NB4 (cell line): ENCODE measurements at regions not wholly inside any gene's neighbourhood (a gene's known extent, or its start where the extent isn't known, plus 50 kb on each side); places are given as distances from the start of the nearest gene placed in this dataset.
"Not testable (repeated sequence)": the region's sequence is repeated elsewhere in the genome, so short reads cannot be mapped to it uniquely, and the experiment has no call there.

Experiments used
- POLR2A ChIP-seq: IDR thresholded peaks from 2 replicates; pipeline ENCODE4 v1.6.1; 2011; ENCODE audit warnings: mild to moderate bottlenecking; ENCODE audit not compliant: insufficient read length; ENCODE audit errors: extremely low read depth
- TF ChIP-seq, protein P1 (sequence below): IDR thresholded peaks from one replicate; pipeline ENCODE4 v1.5.1; 2012; ENCODE audit warnings: low read depth, low read length

DNA sequence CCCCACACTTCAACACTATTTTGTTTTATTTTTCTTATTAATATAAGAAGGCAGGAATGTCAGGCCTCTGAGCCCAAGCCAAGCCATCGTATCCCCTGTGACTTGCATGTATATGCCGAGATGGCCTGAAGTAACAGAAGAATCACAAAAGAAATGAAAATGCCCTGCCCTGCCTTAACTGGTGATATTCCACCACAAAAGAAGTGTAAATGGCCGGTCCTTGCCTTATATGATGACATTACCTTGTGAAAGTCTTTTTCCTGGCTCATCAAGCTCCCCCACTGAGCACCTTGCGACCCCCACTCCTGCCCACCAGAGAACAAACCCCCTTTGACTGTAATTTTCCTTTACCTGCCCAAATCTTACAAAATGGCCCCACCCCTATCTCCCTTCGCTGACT lies 272.6 kb downstream of the SATB2 start:
- TF ChIP-seq, protein P1, sequence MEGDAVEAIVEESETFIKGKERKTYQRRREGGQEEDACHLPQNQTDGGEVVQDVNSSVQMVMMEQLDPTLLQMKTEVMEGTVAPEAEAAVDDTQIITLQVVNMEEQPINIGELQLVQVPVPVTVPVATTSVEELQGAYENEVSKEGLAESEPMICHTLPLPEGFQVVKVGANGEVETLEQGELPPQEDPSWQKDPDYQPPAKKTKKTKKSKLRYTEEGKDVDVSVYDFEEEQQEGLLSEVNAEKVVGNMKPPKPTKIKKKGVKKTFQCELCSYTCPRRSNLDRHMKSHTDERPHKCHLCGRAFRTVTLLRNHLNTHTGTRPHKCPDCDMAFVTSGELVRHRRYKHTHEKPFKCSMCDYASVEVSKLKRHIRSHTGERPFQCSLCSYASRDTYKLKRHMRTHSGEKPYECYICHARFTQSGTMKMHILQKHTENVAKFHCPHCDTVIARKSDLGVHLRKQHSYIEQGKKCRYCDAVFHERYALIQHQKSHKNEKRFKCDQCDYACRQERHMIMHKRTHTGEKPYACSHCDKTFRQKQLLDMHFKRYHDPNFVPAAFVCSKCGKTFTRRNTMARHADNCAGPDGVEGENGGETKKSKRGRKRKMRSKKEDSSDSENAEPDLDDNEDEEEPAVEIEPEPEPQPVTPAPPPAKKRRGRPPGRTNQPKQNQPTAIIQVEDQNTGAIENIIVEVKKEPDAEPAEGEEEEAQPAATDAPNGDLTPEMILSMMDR, result not testable (repeated sequence)
- not testable (repeated sequence) for TF ChIP-seq POLR2A
